Neural cell (in vitro differentiated cells): ENCODE measurements at regions not wholly inside any gene's neighbourhood (a gene's known extent, or its start where the extent isn't known, plus 50 kb on each side); places are given as distances from the start of the nearest gene placed in this dataset.

ENCODE experiments used
- H2AFZ ChIP-seq: fragments of 200-600, 300-800 bp; sonication (generic), shearing (Covaris generic); 2 replicates; pipeline ENCODE4 v1.6.0; 2014; ENCODE audit warnings: low read depth, mild to moderate bottlenecking, antibody characterized with exemption, low read length, moderate library complexity
- H3F3A ChIP-seq: fragments of 200-600 bp; shearing (Covaris generic); 2 replicates; pipeline ENCODE4 v1.6.1; 2016; ENCODE audit warnings: mild to moderate bottlenecking, moderate library complexity, mixed read lengths, antibody characterized with exemption, low read length; ENCODE audit not compliant: insufficient read depth, poor library complexity, severe bottlenecking
- H3K27ac ChIP-seq: fragments of 200-600, 300-800 bp; sonication (generic), shearing (Covaris generic); 2 replicates; pipeline ENCODE4 v1.5.1; 2014; ENCODE audit warnings: mild to moderate bottlenecking, low read length, moderate library complexity
- H3K27me3 ChIP-seq: fragments of 300-800, 200-600 bp; sonication (generic), shearing (Covaris generic); 2 replicates; pipeline ENCODE4 v1.6.0; 2014; ENCODE audit warnings: mild to moderate bottlenecking, low read depth, low read length, moderate library complexity; ENCODE audit not compliant: insufficient read depth
- H3K36me3 ChIP-seq: fragments of 300-800, 200-600 bp; sonication (generic), shearing (Covaris generic); 2 replicates; pipeline ENCODE4 v1.5.1; 2014; ENCODE audit warnings: mild to moderate bottlenecking, antibody characterized with exemption, low read length, moderate library complexity; ENCODE audit not compliant: insufficient read depth
- H3K4me2 ChIP-seq: fragments of 300-800, 200-600 bp; sonication (generic), shearing (Covaris generic); 2 replicates; pipeline ENCODE4 v1.6.0; 2014; ENCODE audit warnings: mild to moderate bottlenecking, low read length
- H3K4me3 ChIP-seq: fragments of 300-800, 200-600 bp; sonication (generic), shearing (Covaris generic); 2 replicates; pipeline ENCODE4 v1.5.1; 2014; ENCODE audit warnings: mild to moderate bottlenecking, low read length, moderate library complexity
- H3K79me2 ChIP-seq: fragments of 200-600 bp; shearing (Covaris generic); replicated peaks from 2 replicates; pipeline ENCODE4 v1.6.0; 2014; ENCODE audit warnings: mild to moderate bottlenecking, low read length, moderate library complexity; ENCODE audit not compliant: insufficient read depth
- H3K9ac ChIP-seq: fragments of 300-800, 200-600 bp; sonication (generic), shearing (Covaris generic); 2 replicates; pipeline ENCODE4 v1.6.1; 2016; ENCODE audit warnings: mild to moderate bottlenecking, low read length, mixed read lengths
- H3K9me2 ChIP-seq: fragments of 200-600 bp; shearing (Covaris generic); 2 replicates; pipeline ENCODE4 v1.6.1; 2016; ENCODE audit warnings: mild to moderate bottlenecking, low read length, mixed read lengths; ENCODE audit not compliant: insufficient read depth
- H3K9me3 ChIP-seq: fragments of 200-600, 300-800 bp; sonication (generic), shearing (Covaris generic); 2 replicates; pipeline ENCODE4 v1.6.1; 2016; ENCODE audit warnings: mild to moderate bottlenecking, mixed run types, low read length, moderate library complexity, mixed read lengths
- H4K20me1 ChIP-seq: fragments of 200-600 bp; shearing (Covaris generic); 2 replicates; pipeline ENCODE4 v1.6.1; 2016; ENCODE audit warnings: mild to moderate bottlenecking, mixed run types; ENCODE audit not compliant: insufficient read depth
- CTCF ChIP-seq: fragments of 450-650 bp; IDR thresholded peaks from 2 replicates; pipeline ENCODE4 v1.5.1; 2014; ENCODE audit warnings: antibody characterized with exemption, mild to moderate bottlenecking, moderate library complexity; ENCODE audit not compliant: poor library complexity, severe bottlenecking
- EP300 ChIP-seq: fragments of 450-650 bp; conservative IDR thresholded peaks from 2 replicates; pipeline ENCODE4 v1.6.1; 2014; ENCODE audit warnings: antibody characterized with exemption, mild to moderate bottlenecking, moderate library complexity; ENCODE audit not compliant: poor library complexity, severe bottlenecking
- EZH2 ChIP-seq: fragments of 200-600, 300-800 bp; shearing (Covaris generic), sonication (generic); IDR thresholded peaks from 2 replicates; pipeline ENCODE4 v1.6.1; 2014; ENCODE audit warnings: antibody characterized with exemption, low read length, borderline replicate concordance, mild to moderate bottlenecking; ENCODE audit not compliant: insufficient read depth, poor library complexity, severe bottlenecking
- MXI1 ChIP-seq: fragments of 450-650 bp; conservative IDR thresholded peaks from 2 replicates; pipeline ENCODE4 v1.6.1; 2014; ENCODE audit warnings: antibody characterized with exemption, mild to moderate bottlenecking; ENCODE audit not compliant: poor library complexity, severe bottlenecking
- POLR2AphosphoS5 ChIP-seq: IDR thresholded peaks from 2 replicates; pipeline ENCODE4 v1.6.1; 2012
- RAD21 ChIP-seq: fragments of 450-650 bp; conservative IDR thresholded peaks from 2 replicates; pipeline ENCODE4 v1.6.1; 2014; ENCODE audit warnings: antibody characterized with exemption, mild to moderate bottlenecking, moderate library complexity
- REST ChIP-seq: IDR thresholded peaks from 2 replicates; pipeline ENCODE4 v1.6.1; 2012; ENCODE audit warnings: borderline replicate concordance
- SMC3 ChIP-seq: fragments of 450-650 bp; conservative IDR thresholded peaks from 2 replicates; pipeline ENCODE4 v1.6.1; 2014; ENCODE audit warnings: antibody characterized with exemption, mild to moderate bottlenecking, moderate library complexity; ENCODE audit not compliant: poor library complexity
- TAF1 ChIP-seq: IDR thresholded peaks from 2 replicates; pipeline ENCODE4 v1.6.1; 2012; ENCODE audit warnings: low read depth

GRCh38 chr1:214124915-214125314 is 137.1 kb downstream of the PROX1 start:
- Histone ChIP-seq H3K9me2 (no peaks in the 10 kb centered on the region), H3K27ac (no peak overlapping the region), H3K9ac (no peak overlapping the region), H3K4me2 (no peak overlapping the region), H3K9me3 (no peaks in the 10 kb centered on the region), H2AFZ (no peak overlapping the region), H3K79me2 (no peaks in the 10 kb centered on the region), H4K20me1 (no peaks in the 10 kb centered on the region), H3K36me3 (no peaks in the 10 kb centered on the region), H3K27me3 (no peaks in the 10 kb centered on the region), H3K4me3 (no peak overlapping the region), H3F3A (no peaks in the 10 kb centered on the region)
- TF ChIP-seq EP300 (no peak), EZH2 (no peak), SMC3 (no peak), MXI1 (no peak), CTCF (no peak), RAD21 (no peak), TAF1 (no peak), POLR2AphosphoS5 (no peak), REST (no peak)

- H3K36me3 ChIP-seq = no peaks in the 10 kb centered on the region
- H3K9me3 ChIP-seq = no peaks in the 10 kb centered on the region
- TF ChIP-seq EP300 (no peak), REST (no peak), CTCF (no peak), TAF1 (no peak), POLR2AphosphoS5 (no peak), MXI1 (no peak), RAD21 (no peak), SMC3 (no peak), EZH2 (no peak)
- no peak overlapping the region for H3K4me2 ChIP-seq
- H3K4me3 ChIP-seq = no peak overlapping the region
- no peaks in the 10 kb centered on the region for H3K79me2 ChIP-seq
- H2AFZ ChIP-seq = no peak overlapping the region
- no peaks in the 10 kb centered on the region for H3F3A ChIP-seq
- H3K9ac ChIP-seq = no peak overlapping the region
- H3K9me2 ChIP-seq = no peaks in the 10 kb centered on the region
- no peaks in the 10 kb centered on the region for H4K20me1 ChIP-seq
- H3K27ac ChIP-seq = no peak overlapping the region
- H3K27me3 ChIP-seq = no peaks in the 10 kb centered on the region
These were observed 138.0 kb downstream of the PROX1 start for GRCh38 chr1:214125819-214126218.
